ENCODE measurements at regions not wholly inside any gene's neighbourhood (a gene's known extent, or its start where the extent isn't known, plus 50 kb on each side); places are given as distances from the start of the nearest gene placed in this dataset.

GRCh38 chr6:14665827-14666724 lies 548.5 kb downstream of the CD83 start:
- TF ChIP-seq CTCF (IDR thresholded peaks at IDR 0.05; ENCODE audit: low read length) (no peak), EZH2phosphoT487 (IDR thresholded peaks at IDR 0.05; ENCODE audit: low read length) (no peak)

Measured in MM.1S (cell line).